AG04450 (cell line): ENCODE measurements at regions not wholly inside any gene's neighbourhood (a gene's known extent, or its start where the extent isn't known, plus 50 kb on each side); places are given as distances from the start of the nearest gene placed in this dataset.

ENCODE experiments used
- CTCF ChIA-PET: fragments of 300-600, 350-600 bp; formaldehyde crosslinking; extraction: SDS; loops from one replicate; lab custom pipeline; 2022; ENCODE audit warnings: antibody characterized with exemption, inconsistent platforms; lab: Charles Lee
- POLR2A ChIA-PET: fragments of 350-600 bp; formaldehyde crosslinking; extraction: SDS; loops from one replicate; lab custom pipeline; 2021; ENCODE audit warnings: antibody characterized with exemption, inconsistent platforms; lab: Yijun Ruan, JAX
- DNase-seq: peaks from one replicate; pipeline ENCODE4 v3.0.0-alpha.2; 2011; ENCODE audit warnings: low read depth, low spot score
- H3K27ac ChIP-seq: one replicate; pipeline ENCODE4 v1.5.1; 2012; ENCODE audit warnings: low read depth, low read length, control low read depth
- H3K27me3 ChIP-seq: one replicate; pipeline ENCODE4 v1.6.0; 2012; ENCODE audit warnings: low read length; ENCODE audit not compliant: control insufficient read depth, insufficient read depth
- H3K4me3 ChIP-seq: 2 replicates; pipeline ENCODE4 v1.5.1; 2011; ENCODE audit warnings: mild to moderate bottlenecking, low read depth, low read length, control low read depth
- H3K9me3 ChIP-seq: 2 replicates; pipeline ENCODE4 v1.5.1; 2012; ENCODE audit warnings: low read length; ENCODE audit not compliant: control insufficient read depth, insufficient read depth
- TF ChIP-seq, protein P1 (sequence below): IDR thresholded peaks from 2 replicates; pipeline ENCODE4 v1.5.1; 2011; ENCODE audit warnings: low read depth, low read length, control low read depth, inconsistent platforms

- TF ChIP-seq, protein P1, sequence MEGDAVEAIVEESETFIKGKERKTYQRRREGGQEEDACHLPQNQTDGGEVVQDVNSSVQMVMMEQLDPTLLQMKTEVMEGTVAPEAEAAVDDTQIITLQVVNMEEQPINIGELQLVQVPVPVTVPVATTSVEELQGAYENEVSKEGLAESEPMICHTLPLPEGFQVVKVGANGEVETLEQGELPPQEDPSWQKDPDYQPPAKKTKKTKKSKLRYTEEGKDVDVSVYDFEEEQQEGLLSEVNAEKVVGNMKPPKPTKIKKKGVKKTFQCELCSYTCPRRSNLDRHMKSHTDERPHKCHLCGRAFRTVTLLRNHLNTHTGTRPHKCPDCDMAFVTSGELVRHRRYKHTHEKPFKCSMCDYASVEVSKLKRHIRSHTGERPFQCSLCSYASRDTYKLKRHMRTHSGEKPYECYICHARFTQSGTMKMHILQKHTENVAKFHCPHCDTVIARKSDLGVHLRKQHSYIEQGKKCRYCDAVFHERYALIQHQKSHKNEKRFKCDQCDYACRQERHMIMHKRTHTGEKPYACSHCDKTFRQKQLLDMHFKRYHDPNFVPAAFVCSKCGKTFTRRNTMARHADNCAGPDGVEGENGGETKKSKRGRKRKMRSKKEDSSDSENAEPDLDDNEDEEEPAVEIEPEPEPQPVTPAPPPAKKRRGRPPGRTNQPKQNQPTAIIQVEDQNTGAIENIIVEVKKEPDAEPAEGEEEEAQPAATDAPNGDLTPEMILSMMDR: no peak
- CTCF ChIA-PET: no interaction called here
- Histone ChIP-seq H3K9me3 (no peaks in the 10 kb centered on the region; the same call in none of the 2 replicates), H3K4me3 (no peak overlapping the region), H3K27me3 (peaks cover 30% of the 10 kb centered on the region), H3K27ac (no peak overlapping the region)
- POLR2A ChIA-PET: no interaction called here
- no peak for DNase-seq
Observed at GRCh38 chr22:27195094-27195493, 537.7 kb downstream of the MIAT start.

- Histone ChIP-seq H3K27me3 (peaks cover 27% of the 10 kb centered on the region), H3K9me3 (no peaks in the 10 kb centered on the region; the same call in none of the 2 replicates), H3K4me3 (no peak overlapping the region), H3K27ac (no peak overlapping the region)
- DNase-seq: no peak
- CTCF ChIA-PET: no interaction called here
- POLR2A ChIA-PET: no interaction called here
- TF ChIP-seq, protein P1: no peak
Observed at GRCh38 chr22:27195494-27195893, 538.1 kb downstream of the MIAT start.

- Histone ChIP-seq H3K4me3 (no peak overlapping the region), H3K9me3 (no peaks in the 10 kb centered on the region; the same call in none of the 2 replicates), H3K27me3 (peaks cover 23% of the 10 kb centered on the region), H3K27ac (no peak overlapping the region)
- TF ChIP-seq, protein P1: no peak
- DNase-seq: no peak
- ChIA-PET POLR2A (no interaction called here), CTCF (no interaction called here)
Observed at GRCh38 chr22:27196606-27197005, 539.2 kb downstream of the MIAT start.

DNA sequence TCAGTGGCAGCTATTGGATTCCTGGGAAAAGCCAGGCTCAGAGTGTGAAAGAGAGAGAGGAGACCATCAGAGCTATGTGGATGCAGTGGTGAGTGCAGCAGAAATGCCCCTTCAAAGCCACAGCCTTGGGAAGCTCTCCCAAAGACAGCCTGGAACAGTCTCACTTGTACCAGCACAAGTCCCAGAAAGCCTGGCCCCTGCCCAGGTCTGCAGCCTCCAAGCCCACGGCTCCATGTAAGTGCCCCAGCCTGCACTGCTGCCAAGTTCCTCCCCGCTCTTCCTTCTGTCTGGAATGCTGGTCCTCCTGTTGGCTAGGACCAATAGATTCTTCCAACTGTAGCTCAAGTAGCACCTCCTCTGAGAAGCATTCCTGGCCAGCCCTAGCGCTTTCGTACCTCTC is 539.7 kb downstream of the MIAT start:
- H3K9me3 ChIP-seq: no peaks in the 10 kb centered on the region; the same call in none of the 2 replicates
- peaks cover 21% of the 10 kb centered on the region for H3K27me3 ChIP-seq
- ChIA-PET POLR2A (no interaction called here), CTCF (no interaction called here)
- H3K27ac ChIP-seq: no peak overlapping the region
- TF ChIP-seq, protein P1: no peak
- DNase-seq: no peak
- no peak overlapping the region for H3K4me3 ChIP-seq

- no peak overlapping the region for H3K4me3 ChIP-seq
- ChIA-PET POLR2A (no interaction called here), CTCF (no interaction called here)
- TF ChIP-seq, protein P1: no peak
- peaks cover 20% of the 10 kb centered on the region for H3K27me3 ChIP-seq
- DNase-seq: no peak
- no peaks in the 10 kb centered on the region; the same call in none of the 2 replicates for H3K9me3 ChIP-seq
- H3K27ac ChIP-seq: no peak overlapping the region
Observed at GRCh38 chr22:27197618-27198017, 540.2 kb downstream of the MIAT start.
